ENCODE measurements at regions not wholly inside any gene's neighbourhood (a gene's known extent, or its start where the extent isn't known, plus 50 kb on each side); places are given as distances from the start of the nearest gene placed in this dataset.

DNA sequence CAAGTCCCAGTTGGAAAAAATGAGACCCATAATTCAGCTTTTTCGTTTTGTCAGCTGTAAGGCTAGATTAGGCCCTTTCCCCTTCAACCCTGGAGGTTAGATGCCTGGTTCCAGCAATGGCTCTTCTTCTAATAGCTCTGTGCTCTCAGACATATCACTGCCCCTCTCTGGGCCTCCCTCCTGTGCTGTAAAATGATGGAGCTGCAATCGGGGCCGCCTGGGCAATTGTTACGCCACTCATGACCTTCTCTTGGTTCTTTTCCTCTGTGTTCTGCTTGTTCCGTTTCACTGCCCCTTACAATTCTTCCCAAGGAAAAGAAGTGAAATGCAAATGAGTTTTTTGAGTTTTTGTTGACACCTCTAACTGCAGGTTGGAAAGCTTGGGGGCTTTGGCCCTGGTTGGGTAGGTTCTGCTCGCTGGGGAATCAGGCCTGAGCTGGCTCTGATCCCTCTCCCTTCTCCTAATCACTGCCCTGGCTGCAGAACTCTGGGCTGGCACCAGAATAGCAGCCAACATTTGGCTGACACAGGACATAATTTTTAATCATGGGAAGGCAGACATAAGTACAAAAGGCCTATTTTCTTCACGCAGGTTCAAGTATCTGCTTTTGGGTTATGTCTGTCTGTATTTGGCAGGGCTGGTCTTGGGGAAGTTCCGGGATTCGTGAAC is 110.9 kb downstream of the FOXD1 start:
- TF ChIP-seq, protein P1, sequence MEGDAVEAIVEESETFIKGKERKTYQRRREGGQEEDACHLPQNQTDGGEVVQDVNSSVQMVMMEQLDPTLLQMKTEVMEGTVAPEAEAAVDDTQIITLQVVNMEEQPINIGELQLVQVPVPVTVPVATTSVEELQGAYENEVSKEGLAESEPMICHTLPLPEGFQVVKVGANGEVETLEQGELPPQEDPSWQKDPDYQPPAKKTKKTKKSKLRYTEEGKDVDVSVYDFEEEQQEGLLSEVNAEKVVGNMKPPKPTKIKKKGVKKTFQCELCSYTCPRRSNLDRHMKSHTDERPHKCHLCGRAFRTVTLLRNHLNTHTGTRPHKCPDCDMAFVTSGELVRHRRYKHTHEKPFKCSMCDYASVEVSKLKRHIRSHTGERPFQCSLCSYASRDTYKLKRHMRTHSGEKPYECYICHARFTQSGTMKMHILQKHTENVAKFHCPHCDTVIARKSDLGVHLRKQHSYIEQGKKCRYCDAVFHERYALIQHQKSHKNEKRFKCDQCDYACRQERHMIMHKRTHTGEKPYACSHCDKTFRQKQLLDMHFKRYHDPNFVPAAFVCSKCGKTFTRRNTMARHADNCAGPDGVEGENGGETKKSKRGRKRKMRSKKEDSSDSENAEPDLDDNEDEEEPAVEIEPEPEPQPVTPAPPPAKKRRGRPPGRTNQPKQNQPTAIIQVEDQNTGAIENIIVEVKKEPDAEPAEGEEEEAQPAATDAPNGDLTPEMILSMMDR (IDR thresholded peaks at IDR 0.05) = no peak
- TF ChIP-seq ZFX (IDR thresholded peaks at IDR 0.05; ENCODE audit: borderline replicate concordance) = no peak

Data from 22Rv1 (cell line).